Loucy (cell line): ENCODE measurements at regions not wholly inside any gene's neighbourhood (a gene's known extent, or its start where the extent isn't known, plus 50 kb on each side); places are given as distances from the start of the nearest gene placed in this dataset.

Experiments used
- CTCF ChIP-seq: fragments of 200-600 bp; sonication (generic); conservative IDR thresholded peaks from 2 replicates; pipeline ENCODE4 v1.5.1; 2014; ENCODE audit warnings: mild to moderate bottlenecking, antibody characterized with exemption, low read length
- EZH2phosphoT487 ChIP-seq: fragments of 200-600 bp; IDR thresholded peaks from 2 replicates; pipeline ENCODE4 v1.6.1; 2018; ENCODE audit warnings: antibody characterized with exemption, mild to moderate bottlenecking, moderate library complexity, borderline replicate concordance

- TF ChIP-seq CTCF (no peak), EZH2phosphoT487 (no peak)
These were observed 318.5 kb downstream of the RAD51AP2 start for GRCh38 chr2:17199741-17200140.
